DMS79 (cell line): ENCODE measurements at regions not wholly inside any gene's neighbourhood (a gene's known extent, or its start where the extent isn't known, plus 50 kb on each side); places are given as distances from the start of the nearest gene placed in this dataset.
"Not testable (repeated sequence)": the region's sequence is repeated elsewhere in the genome, so short reads cannot be mapped to it uniquely, and the experiment has no call there.

Experiments
- DNase-seq: peaks from one replicate; lab custom pipeline; 2025; lab: John Stamatoyannopoulos, UW

DNA sequence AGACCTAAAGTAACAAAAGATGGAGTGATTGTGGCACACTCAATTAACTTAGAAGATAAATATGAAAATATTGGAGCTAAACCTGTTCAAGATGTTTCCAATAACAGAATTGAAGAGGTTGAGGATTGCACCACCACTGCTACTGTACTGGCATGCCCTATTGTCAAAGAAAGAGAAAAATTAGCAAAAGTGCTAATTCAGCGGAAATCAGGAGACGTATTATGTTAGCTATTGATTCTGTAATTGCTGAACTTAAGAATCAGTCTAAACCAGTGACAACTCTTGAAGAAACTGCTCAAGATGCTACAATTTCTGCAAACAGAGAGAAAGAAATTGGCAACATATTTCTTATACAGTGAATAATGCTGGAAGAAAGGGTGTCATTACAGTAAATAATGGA is 754.4 kb downstream of the CDH18 start:
- DNase-seq: no peak

GRCh38 chr5:19235101-19235584 is 752.9 kb downstream of the CDH18 start:
- DNase-seq: no peak

- no peak for DNase-seq
Measured at GRCh38 chr5:19240170-19240569, 747.8 kb downstream of the CDH18 start.

DNA sequence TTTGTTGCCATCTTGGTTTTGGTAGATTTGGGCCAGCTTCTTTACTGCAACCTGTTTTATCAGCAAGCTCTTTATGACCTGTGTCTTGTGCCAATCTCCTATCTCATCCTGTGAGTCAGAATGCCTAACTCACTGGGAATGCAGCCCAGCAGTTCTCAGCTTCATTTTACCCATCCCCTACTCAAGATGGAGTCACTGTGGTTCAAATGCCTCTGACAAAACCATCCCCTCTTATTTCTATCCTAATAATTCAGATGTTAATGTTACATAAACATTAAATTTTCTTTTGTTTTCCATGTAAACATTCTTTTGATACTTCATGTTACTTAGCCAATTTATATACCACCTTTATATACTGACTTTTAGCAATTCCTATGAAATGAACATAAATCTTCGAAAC is 746.3 kb downstream of the CDH18 start:
- no peak for DNase-seq

DNA sequence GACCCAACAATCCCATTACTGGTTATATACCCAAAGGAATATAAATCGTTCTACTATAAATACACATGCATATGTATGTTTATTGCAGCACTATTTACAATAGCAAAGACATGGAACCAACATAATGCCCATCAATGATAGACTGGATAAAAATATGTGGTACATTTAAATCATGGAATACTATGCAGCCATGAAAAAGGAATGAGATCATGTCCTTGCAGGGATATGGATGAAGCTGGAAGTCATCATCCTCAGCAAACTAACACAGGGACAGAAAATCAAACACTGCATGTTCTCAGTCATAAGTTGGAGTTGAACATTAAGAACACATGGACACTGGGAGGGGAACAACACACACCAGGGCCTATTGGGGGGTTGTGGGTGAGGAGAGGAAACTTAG is 741.8 kb downstream of the CDH18 start:
- not testable (repeated sequence) for DNase-seq

- DNase-seq: no peak
Measured at GRCh38 chr5:19247302-19247701, 740.7 kb downstream of the CDH18 start.

- DNase-seq: no peak
Measured at GRCh38 chr5:19256036-19256435, 732.0 kb downstream of the CDH18 start.

DNA sequence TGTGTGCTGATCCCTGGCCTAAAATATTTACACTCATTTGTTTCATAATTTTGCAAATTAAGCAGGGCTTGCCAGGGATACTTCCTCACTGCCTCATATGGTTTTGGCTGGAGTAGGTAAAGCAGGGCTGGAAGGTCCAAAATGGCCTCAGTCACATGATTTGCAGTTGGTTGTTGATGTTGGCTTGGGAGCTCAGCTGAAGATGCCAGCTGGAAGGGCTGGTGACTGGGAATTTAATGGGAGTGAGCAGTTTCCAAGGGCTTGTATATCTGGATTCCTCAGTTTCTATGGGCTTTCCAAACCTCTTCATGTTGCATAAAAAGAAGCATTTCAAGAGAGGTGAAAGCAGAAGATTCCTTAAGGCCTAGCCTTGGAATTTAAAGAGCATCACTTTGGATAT is 729.3 kb downstream of the CDH18 start:
- no peak for DNase-seq

DNA sequence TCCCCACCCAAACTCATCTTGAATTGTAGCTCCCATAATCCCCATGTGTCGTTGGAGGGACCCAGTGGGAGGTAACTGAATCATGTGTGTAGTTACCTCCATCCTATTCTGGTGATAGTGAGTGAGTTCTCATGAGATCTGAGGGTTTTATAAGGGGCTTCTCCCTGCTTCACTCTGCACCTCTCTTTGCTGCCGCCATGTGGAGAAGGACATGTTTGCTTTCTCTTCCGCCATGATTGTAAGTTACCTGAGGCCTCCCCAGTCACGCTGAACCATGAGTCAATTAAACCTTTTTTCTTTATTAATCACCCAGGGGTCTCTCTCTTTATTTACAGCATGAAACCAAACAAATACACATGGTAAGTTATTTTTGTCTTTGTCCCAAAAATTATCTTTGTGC is 726.1 kb downstream of the CDH18 start:
- no peak for DNase-seq

GRCh38 chr5:19264821-19265220 is 723.2 kb downstream of the CDH18 start:
- DNase-seq: no peak

DNA sequence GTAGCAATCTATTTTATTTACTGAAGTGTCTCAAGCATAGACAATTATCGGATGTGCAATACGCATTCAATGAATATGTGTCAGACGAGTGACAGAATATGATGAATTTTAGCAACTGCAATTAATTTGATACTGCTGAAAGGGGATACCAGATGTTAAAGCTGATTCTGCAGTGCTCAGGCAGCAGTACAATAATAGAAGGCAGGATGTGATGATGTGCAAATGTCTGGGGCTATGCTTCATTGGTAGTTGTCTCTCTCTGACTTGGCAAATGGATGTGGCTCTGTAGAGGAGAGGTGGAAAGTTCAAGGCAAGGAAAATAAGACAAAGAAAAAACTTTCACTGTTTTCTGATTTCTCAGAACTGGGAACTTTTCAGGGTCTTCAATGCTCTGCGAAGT is 721.2 kb downstream of the CDH18 start:
- no peak for DNase-seq

GRCh38 chr5:19270153-19270552 is 717.8 kb downstream of the CDH18 start:
- DNase-seq: no peak

DNA sequence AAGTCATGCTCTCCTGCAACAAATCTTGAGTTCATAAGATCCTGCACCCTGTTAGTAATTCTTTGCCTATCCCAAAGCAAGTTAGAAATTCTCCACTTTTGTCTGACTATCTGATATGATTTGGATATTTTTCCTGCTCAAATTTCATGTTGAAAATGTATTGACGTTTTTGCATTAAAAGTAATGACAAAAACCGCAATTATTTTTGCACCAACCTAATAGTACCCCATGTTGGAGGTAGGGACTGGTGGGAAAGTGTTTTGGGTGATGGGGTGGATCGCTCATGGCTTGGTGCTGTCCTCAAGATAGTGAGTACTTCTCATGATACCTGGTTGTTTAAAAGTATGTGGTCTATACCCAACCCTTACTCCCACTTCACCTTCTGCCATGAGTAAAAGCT is 713.4 kb downstream of the CDH18 start:
- no peak for DNase-seq

DNA sequence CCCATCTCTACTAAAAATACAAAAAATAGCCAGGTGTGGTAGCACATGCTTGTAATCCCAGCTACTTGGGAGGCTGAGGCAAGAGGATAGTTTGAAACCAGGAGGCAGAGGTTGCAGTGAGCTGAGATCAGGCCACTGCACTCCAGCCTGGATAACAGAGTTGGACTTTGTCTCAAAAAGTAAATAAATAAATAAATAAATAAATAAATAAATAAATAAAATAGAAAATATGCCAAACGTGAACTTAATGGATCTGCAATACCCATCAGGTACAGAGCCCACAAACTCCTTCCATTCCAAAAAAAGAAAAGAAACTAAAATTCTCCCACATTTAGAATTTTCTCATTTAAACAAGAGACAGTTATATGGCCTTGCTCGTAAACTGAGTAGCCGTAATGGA is 702.7 kb downstream of the CDH18 start:
- no peak for DNase-seq

GRCh38 chr5:19287548-19288277 is 700.3 kb downstream of the CDH18 start:
- DNase-seq: not testable (repeated sequence)

DNA sequence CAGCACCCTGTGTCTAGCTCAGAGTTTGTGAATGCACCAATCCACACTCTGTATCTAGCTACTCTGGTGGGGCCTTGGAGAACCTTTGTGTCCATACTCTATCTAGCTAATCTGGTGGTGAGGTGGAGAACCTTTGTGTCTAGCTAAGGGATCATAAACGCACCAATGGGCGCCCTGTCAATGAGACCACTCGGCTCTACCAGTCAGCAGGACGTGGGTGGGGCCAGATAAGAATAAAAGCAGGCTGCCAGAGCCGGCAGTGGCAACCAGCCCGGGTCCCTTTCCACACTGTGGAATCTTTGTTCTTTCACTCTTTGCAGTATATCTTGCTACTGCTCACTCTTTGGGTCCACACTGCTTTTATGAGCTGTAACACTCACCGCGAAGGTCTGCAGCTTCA is 699.7 kb downstream of the CDH18 start:
- not testable (repeated sequence) for DNase-seq

DNA sequence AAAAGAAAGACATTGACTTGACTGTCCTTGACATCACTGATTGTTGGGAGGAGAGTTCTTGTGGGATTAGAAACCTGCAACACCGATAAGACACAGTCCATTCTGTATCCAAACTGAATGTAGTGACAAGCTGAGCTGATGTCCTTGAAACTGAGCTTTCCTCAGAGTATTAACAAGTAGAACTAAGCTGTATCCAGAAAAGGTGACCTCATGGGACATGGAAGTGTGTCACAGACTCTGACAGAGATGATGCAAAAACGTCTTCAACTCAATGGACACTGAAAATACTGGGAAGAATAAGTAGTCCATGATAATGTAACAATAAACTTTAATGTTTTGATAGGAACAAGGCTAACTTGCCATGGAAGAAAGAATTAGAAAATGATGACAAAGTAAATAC is 690.1 kb downstream of the CDH18 start:
- no peak for DNase-seq

GRCh38 chr5:19301271-19301670 is 686.7 kb downstream of the CDH18 start:
- no peak for DNase-seq

DNA sequence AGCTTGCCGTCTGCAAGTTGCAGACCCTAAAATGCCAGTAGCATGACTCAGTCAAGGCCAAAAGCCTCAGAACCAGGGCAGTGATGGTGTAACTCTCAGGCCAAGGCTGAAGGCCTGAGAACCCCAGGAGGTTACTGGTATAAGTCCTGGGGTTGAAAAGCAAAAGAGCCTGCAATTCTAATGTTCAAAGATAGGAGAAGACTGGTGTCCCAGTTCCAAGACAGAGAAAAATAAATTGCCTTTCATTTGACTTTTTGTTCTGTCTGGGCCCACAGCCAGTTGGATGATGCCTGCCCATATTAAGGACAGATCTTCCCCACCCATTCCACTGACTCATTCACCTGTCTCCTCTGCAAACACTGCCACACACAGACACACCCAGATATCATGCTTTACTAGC is 673.2 kb downstream of the CDH18 start:
- DNase-seq: no peak

DNA sequence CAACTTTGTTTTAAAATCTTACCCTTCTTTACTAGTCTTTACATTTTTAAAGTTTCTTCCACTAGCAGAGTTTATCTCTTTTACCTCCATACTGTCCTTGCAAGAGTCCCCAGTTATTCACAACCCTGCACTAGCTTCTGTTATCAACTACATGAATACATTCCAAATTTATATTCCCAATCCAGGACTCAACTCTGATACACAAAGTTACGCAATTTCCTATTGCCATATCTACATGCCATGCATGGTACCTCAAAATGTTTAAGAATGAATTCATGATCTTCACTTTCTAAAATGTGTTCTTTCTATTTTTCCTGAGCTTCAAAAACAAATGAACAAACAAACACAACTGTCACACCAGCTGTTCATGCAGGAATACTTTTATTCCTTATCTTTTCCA is 668.7 kb downstream of the CDH18 start:
- no peak for DNase-seq

DNA sequence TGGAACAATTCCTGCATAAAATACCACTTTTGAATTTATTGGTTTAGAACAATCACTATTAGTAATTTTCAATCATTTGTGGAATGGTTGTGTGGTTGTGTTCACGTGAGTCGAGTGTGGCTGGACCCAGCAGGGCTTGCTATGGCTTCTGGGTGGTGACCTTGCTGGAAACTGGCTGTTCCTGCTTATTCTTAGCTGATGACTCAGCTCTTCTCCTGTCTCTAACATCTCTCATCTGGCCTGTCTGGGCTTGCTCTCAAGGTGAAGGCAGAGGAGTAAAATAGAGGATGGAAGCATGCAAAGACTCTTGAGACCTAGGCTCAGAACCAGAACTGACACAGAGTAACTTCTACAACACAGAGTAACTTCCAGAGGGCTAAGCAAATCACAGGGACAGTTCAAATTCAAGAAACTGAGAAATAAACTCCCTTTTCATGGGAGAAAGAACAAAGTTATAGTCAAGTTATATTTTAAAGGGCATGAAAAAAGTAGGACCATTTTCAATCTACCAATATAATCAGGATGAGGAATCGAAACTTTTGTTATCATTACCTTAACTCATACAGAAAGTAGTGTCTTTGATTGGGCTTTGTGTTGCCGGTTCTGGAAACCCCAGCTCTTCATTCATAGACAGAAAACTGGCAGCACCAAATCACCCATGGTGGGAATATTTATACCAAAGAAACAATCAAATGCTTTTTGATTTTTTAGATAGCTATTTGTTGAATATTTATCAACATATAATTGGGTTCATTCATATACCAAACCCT is 665.1 kb downstream of the CDH18 start:
- no peak for DNase-seq

DNA sequence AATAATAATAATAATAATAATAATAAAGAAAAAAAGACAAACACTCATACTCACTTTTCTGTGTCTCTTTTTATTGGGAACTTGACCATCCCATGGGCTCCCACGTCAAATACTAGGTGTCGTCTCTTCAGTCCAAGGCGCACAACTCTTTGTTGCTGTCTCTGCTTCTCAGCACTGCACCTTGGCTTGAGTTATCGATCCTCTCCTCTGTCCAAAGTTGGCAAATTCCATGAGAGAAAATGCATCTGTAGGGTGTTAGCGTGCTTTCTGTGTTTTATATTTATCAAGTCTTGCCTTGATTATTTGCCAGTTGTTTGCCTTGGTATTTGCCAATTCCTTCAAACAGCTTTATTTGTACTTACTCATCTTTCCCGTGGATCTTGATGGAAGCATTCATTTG is 653.7 kb downstream of the CDH18 start:
- no peak for DNase-seq

DNA sequence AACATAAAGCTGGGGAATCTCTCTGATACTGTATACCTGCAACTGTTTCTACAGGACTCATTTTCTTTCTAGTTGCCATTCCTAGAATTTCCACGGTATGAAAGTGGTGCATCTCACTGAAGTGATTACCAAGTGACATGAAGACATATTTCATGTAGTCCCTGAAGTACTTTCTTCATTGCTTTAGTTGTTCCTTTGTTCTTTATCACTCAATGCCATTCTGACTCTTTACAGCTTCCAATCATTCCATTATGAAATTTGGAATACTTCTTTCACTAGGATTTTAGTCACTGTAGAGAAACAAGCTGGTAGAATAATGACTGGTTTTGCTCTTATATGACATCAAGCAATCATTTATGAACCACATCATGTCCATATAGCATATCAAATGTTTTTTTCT is 645.1 kb downstream of the CDH18 start:
- no peak for DNase-seq

DNA sequence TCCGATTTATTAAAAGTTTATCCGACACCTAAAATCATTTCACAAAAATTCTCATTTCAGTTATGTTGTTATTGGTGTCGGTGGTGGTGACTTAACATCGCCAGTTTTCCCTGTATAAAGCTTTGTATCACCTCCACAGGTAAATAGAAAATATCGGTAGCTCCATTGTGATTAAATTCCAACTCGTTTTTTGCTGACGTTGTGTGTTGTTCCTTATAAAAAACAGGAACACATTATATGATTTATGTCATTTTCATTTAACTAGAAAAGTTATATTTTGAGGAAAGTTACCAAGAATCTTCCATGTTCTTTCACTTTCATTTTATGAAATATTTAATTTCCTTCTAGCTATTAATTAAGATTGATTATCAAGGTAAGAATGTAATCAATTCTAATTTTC is 635.9 kb downstream of the CDH18 start:
- no peak for DNase-seq
